Cardiac muscle cell (in vitro differentiated cells and primary cell): ENCODE measurements at regions not wholly inside any gene's neighbourhood (a gene's known extent, or its start where the extent isn't known, plus 50 kb on each side); places are given as distances from the start of the nearest gene placed in this dataset.

Source experiments
- DNase-seq, 2 donors: peaks; one replicate each; pipeline versions ENCODE4 v3.0.0 to v3.0.0-alpha.2; 2010 to 2017; ENCODE audit warnings: low read depth in 1 of 2, low spot score in 1 of 2
- H3K27ac ChIP-seq: fragments of 200-600 bp; sonication (generic); 2 replicates; pipeline ENCODE4 v1.5.1; 2016
- H3K27me3 ChIP-seq: fragments of 200-600 bp; sonication (generic); 2 replicates; pipeline ENCODE4 v1.6.0; 2016; ENCODE audit warnings: control low read depth
- H3K36me3 ChIP-seq: fragments of 200-600 bp; sonication (generic); 2 replicates; pipeline ENCODE4 v1.5.1; 2016; ENCODE audit warnings: control low read depth
- H3K4me1 ChIP-seq: fragments of 200-600 bp; sonication (generic); 2 replicates; pipeline ENCODE4 v1.8.1; 2017; ENCODE audit warnings: low read depth, mild to moderate bottlenecking, mixed run types
- H3K4me3 ChIP-seq: fragments of 200-600 bp; sonication (generic); 2 replicates; pipeline ENCODE4 v1.5.1; 2016; ENCODE audit warnings: mild to moderate bottlenecking
- H3K9me3 ChIP-seq: fragments of 200-600 bp; sonication (generic); 2 replicates; pipeline ENCODE4 v1.5.1; 2017; ENCODE audit warnings: low read depth, mild to moderate bottlenecking, control low read depth
- CTCF ChIP-seq: IDR thresholded peaks from 2 replicates; pipeline ENCODE4 v1.5.1; 2012; ENCODE audit warnings: low read depth, mild to moderate bottlenecking, low read length

DNA sequence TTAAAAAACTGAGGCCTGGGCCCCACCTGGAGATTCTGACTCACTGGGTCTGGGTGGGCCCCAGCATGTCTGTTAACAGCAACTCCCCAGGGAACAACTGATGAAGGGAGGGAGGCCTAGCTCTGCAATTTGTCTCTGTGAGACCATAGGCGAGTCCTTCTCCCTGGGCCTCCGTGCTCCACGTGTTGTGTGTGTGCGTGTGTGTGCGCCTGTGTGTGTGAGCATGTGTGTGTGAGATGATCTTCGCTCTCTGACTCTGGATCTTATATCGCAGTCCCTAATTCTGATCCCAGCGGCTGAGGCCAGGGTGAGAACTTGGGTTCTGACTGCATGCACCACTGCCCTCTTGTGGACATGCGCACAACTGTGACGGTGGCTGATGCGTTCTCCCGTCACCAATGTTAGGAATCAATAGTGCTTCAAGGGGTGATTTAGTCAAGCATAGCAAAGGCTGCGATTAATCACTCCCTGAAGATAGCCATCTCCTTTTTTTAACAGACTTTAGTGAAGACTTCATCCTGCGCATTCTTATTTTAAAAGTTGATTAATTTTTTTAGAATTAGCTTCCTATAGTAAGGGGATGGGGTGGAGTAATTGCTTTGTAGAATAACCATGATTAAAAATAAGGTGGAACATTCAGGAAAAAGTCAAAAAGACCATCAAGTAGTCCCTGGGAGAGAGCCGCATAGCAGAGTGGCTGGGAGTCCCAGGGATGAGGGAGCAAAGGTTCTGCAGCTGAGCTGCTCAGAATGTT lies 62.4 kb upstream of the USP24 start:
- no peaks in the 10 kb centered on the region for H3K27me3 ChIP-seq
- peak; percentile 94 for TF ChIP-seq CTCF
- H3K4me1 ChIP-seq: no peaks in the 10 kb centered on the region
- H3K27ac ChIP-seq: no peak overlapping the region
- no peaks in the 10 kb centered on the region for H3K9me3 ChIP-seq
- no peak overlapping the region for H3K4me3 ChIP-seq
- peak; percentile 83 to 85 for DNase-seq
- H3K36me3 ChIP-seq: no peaks in the 10 kb centered on the region

- no peak for TF ChIP-seq CTCF
- Histone ChIP-seq H3K36me3 (no peaks in the 10 kb centered on the region), H3K4me1 (no peaks in the 10 kb centered on the region), H3K27me3 (no peaks in the 10 kb centered on the region), H3K9me3 (no peaks in the 10 kb centered on the region), H3K4me3 (no peak overlapping the region), H3K27ac (no peak overlapping the region)
- DNase-seq: no peak
These were observed 61.7 kb upstream of the USP24 start for GRCh38 chr1:55276671-55277376.

GRCh38 chr1:55275941-55276341 lies 60.8 kb upstream of the USP24 start:
- no peak overlapping the region for H3K4me3 ChIP-seq
- H3K4me1 ChIP-seq: no peaks in the 10 kb centered on the region
- no peak for TF ChIP-seq CTCF
- H3K36me3 ChIP-seq: no peaks in the 10 kb centered on the region
- peak in 1 of 2 donors; percentile 31 for DNase-seq
- H3K27ac ChIP-seq: no peak overlapping the region
- H3K27me3 ChIP-seq: no peaks in the 10 kb centered on the region
- no peaks in the 10 kb centered on the region for H3K9me3 ChIP-seq

DNA sequence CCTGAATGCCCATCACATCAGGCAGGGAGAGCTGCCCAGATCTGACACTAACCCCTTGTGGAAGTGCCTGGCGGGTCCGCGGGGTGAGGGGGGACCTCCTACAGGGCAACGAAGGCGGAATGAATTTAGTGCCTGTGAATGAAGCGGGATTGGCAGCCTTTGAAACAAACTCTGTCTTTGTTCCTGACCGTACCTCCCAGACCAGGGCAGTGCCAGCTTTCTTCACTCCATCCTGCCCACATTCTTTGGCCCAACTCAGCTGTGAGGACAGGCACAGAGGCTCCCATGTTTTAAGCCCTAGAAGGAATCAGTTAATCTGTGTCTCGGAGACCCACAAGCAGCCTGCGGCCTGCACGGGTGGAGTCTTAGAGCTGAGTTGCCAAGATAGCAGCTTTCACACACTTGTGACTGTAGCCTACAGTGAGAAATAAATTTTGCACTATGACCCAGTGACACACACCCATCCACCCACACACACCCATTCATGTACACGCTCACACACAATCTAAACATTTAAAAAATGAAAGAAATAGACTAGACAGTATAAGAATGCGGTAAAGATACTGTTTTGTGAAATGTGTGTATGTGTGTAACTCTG lies 60.1 kb upstream of the USP24 start:
- no peaks in the 10 kb centered on the region for H3K9me3 ChIP-seq
- H3K4me1 ChIP-seq: no peaks in the 10 kb centered on the region
- H3K27me3 ChIP-seq: no peaks in the 10 kb centered on the region
- H3K4me3 ChIP-seq: no peak overlapping the region
- no peak for TF ChIP-seq CTCF
- peak in 1 of 2 donors; percentile 28 for DNase-seq
- H3K36me3 ChIP-seq: no peaks in the 10 kb centered on the region
- H3K27ac ChIP-seq: no peak overlapping the region

- Histone ChIP-seq H3K4me3 (no peak overlapping the region), H3K36me3 (no peaks in the 10 kb centered on the region), H3K9me3 (no peaks in the 10 kb centered on the region), H3K27ac (no peak overlapping the region), H3K27me3 (no peaks in the 10 kb centered on the region), H3K4me1 (no peaks in the 10 kb centered on the region)
- DNase-seq: no peak
- TF ChIP-seq CTCF: no peak
These were observed 57.8 kb upstream of the USP24 start for GRCh38 chr1:55272994-55273393.
